H1 (cell line): ENCODE measurements at regions not wholly inside any gene's neighbourhood (a gene's known extent, or its start where the extent isn't known, plus 50 kb on each side); places are given as distances from the start of the nearest gene placed in this dataset.

Source experiments
- CTCF ChIA-PET: fragments of 300-600 bp; sonication (Branson Sonifier 250); formaldehyde crosslinking; loops from one replicate; lab custom pipeline; 2021; ENCODE audit not compliant: partially characterized antibody; lab: Charles Lee
- POLR2A ChIA-PET: fragments of 300-600 bp; sonication (Branson Sonifier 250); formaldehyde crosslinking; loops from one replicate; lab custom pipeline; 2021; ENCODE audit warnings: inconsistent platforms; ENCODE audit not compliant: partially characterized antibody; lab: Charles Lee
- DNase-seq, 2 experiments: peaks; one replicate each; pipeline versions ENCODE4 v3.0.0 to v3.0.0-alpha.2; 2010 to 2022; ENCODE audit warnings: low spot score in 2 of 2, low read depth in 1 of 2, mixed read lengths in 1 of 2
- FAIRE-seq: peaks from 2 replicates; lab custom pipeline; 2011; peaks lifted over from hg19 to GRCh38; lab: Jason Lieb, UNC
- H2AFZ ChIP-seq: 2 replicates; pipeline ENCODE4 v1.8.1; 2012; ENCODE audit warnings: low read length, inconsistent platforms
- H2AK5ac ChIP-seq: 2 replicates; pipeline ENCODE4 v1.6.1; 2013; ENCODE audit warnings: low read depth, low read length
- H2BK120ac ChIP-seq: replicated peaks from 2 replicates; pipeline ENCODE3; 2013; ENCODE audit warnings: low read depth, low read length, inconsistent platforms
- H2BK12ac ChIP-seq: 2 replicates; pipeline ENCODE4 v1.6.1; 2013; ENCODE audit warnings: low read depth, low read length
- H2BK15ac ChIP-seq: 2 replicates; pipeline ENCODE4 v1.6.1; 2013; ENCODE audit warnings: low read length
- H2BK20ac ChIP-seq: 2 replicates; pipeline ENCODE4 v1.6.1; 2013; ENCODE audit warnings: low read length
- H2BK5ac ChIP-seq: 2 replicates; pipeline ENCODE4 v1.6.1; 2013; ENCODE audit warnings: low read depth, low read length
- H3K14ac ChIP-seq: 2 replicates; pipeline ENCODE4 v1.6.1; 2013; ENCODE audit warnings: inconsistent platforms; ENCODE audit not compliant: insufficient read length
- H3K18ac ChIP-seq: 2 replicates; pipeline ENCODE4 v1.6.1; 2013; ENCODE audit warnings: low read length; ENCODE audit errors: extremely low read depth
- H3K23ac ChIP-seq: 2 replicates; pipeline ENCODE4 v1.6.1; 2013; ENCODE audit warnings: inconsistent platforms; ENCODE audit not compliant: insufficient read length
- H3K23me2 ChIP-seq: 2 replicates; pipeline ENCODE4 v1.6.1; 2013; ENCODE audit warnings: low read depth, low read length
- H3K27ac ChIP-seq: 2 replicates; pipeline ENCODE4 v1.6.1; 2011; ENCODE audit warnings: low read depth, low read length, inconsistent platforms
- H3K27me3 ChIP-seq, 4 experiments: replicated peaks in 1 of 4; 1 replicate in 1 of 4; 2 replicates in 3 of 4; pipeline versions ENCODE4 v1.6.1 to v1.8.1; 2011 to 2013; ENCODE audit warnings: low read length in 3 of 4, mild to moderate bottlenecking in 3 of 4, inconsistent platforms in 2 of 4, mixed read lengths in 2 of 4, moderate library complexity in 1 of 4; ENCODE audit not compliant: control insufficient read depth in 3 of 4, insufficient read depth in 3 of 4; ENCODE audit errors: extremely low read depth in 1 of 4
- H3K36me3 ChIP-seq, 4 experiments: 2 replicates each; pipeline versions ENCODE4 v1.6.1 to v1.8.1; 2011 to 2013; ENCODE audit warnings: mild to moderate bottlenecking in 4 of 4, low read length in 3 of 4, moderate library complexity in 2 of 4, control low read depth in 1 of 4, inconsistent platforms in 1 of 4; ENCODE audit not compliant: insufficient read depth in 4 of 4, control insufficient read depth in 2 of 4
- H3K4ac ChIP-seq: replicated peaks from 2 replicates; pipeline ENCODE3; 2013; ENCODE audit warnings: low read length, low read depth, mixed read lengths, inconsistent platforms; ENCODE audit not compliant: insufficient read length
- H3K4me1 ChIP-seq, 4 experiments: replicated peaks in 1 of 4; 1 replicate in 1 of 4; 2 replicates in 3 of 4; pipeline versions ENCODE4 v1.6.1 to v1.8.1; 2011 to 2013; ENCODE audit warnings: low read length in 3 of 4, inconsistent platforms in 2 of 4, mixed read lengths in 1 of 4; ENCODE audit not compliant: insufficient read depth in 4 of 4, control insufficient read depth in 3 of 4
- H3K4me2 ChIP-seq, 2 experiments: 2 replicates each; pipeline versions ENCODE4 v1.6.1 to v1.8.1; 2011 to 2013; ENCODE audit warnings: low read depth in 2 of 2, low read length in 2 of 2, control low read depth in 1 of 2, inconsistent platforms in 1 of 2, mild to moderate bottlenecking in 1 of 2; ENCODE audit not compliant: insufficient read depth in 1 of 2
- H3K4me3 ChIP-seq, 4 experiments: fragments of 200-600, 300-600 bp in 1 of 4; sonication (generic), shearing (Covaris generic), sonication (Bioruptor Twin) in 1 of 4; 2 replicates each; pipeline versions ENCODE4 v1.5.1 to v1.8.1; 2011 to 2016; ENCODE audit warnings: low read length in 4 of 4, low read depth in 3 of 4, control low read depth in 2 of 4, inconsistent platforms in 2 of 4, mild to moderate bottlenecking in 2 of 4, mixed read lengths in 1 of 4, moderate library complexity in 1 of 4; ENCODE audit not compliant: insufficient read depth in 2 of 4; ENCODE audit errors: extremely low read depth in 1 of 4
- H3K56ac ChIP-seq: replicated peaks from 2 replicates; pipeline ENCODE3; 2013; ENCODE audit warnings: low read depth, mild to moderate bottlenecking, mixed read lengths, low read length, inconsistent platforms; ENCODE audit not compliant: insufficient read length
- H3K79me1 ChIP-seq: 2 replicates; pipeline ENCODE4 v1.6.1; 2013; ENCODE audit warnings: low read depth, low read length, control low read depth
- H3K79me2 ChIP-seq, 2 experiments: 2 replicates each; pipeline versions ENCODE4 v1.6.1 to v1.8.1; 2012 to 2013; ENCODE audit warnings: low read length in 2 of 2, mild to moderate bottlenecking in 2 of 2, inconsistent platforms in 1 of 2; ENCODE audit not compliant: insufficient read depth in 2 of 2, control insufficient read depth in 1 of 2
- H3K9ac ChIP-seq, 4 experiments: replicated peaks in 1 of 4; 1 replicate in 1 of 4; 2 replicates in 3 of 4; pipeline versions ENCODE4 v1.6.1 to v1.8.1; 2011 to 2013; ENCODE audit warnings: low read depth in 3 of 4, low read length in 3 of 4, control low read depth in 2 of 4, mild to moderate bottlenecking in 2 of 4, moderate library complexity in 2 of 4, inconsistent platforms in 1 of 4; ENCODE audit errors: extremely low read depth in 1 of 4
- H3K9me3 ChIP-seq, 2 experiments: 2 replicates each; pipeline versions ENCODE4 v1.6.1 to v1.8.1; 2012 to 2013; ENCODE audit warnings: mild to moderate bottlenecking in 2 of 2, moderate library complexity in 2 of 2, control low read depth in 1 of 2, inconsistent platforms in 1 of 2, low read depth in 1 of 2, low read length in 1 of 2, mixed read lengths in 1 of 2; ENCODE audit not compliant: insufficient read depth in 2 of 2
- H4K20me1 ChIP-seq, 2 experiments: replicated peaks in 1 of 2; 2 replicates each; pipeline versions ENCODE3 to v1.8.1; 2011 to 2013; ENCODE audit warnings: inconsistent platforms in 2 of 2, low read length in 2 of 2, mild to moderate bottlenecking in 1 of 2; ENCODE audit not compliant: insufficient read depth in 2 of 2, control insufficient read depth in 1 of 2
- H4K5ac ChIP-seq: 2 replicates; pipeline ENCODE4 v1.6.1; 2013; ENCODE audit warnings: low read length, low read depth, mixed read lengths, inconsistent platforms; ENCODE audit not compliant: insufficient read length
- H4K8ac ChIP-seq: 2 replicates; pipeline ENCODE4 v1.8.0; 2013; ENCODE audit warnings: mild to moderate bottlenecking, moderate library complexity, low read length, inconsistent platforms; ENCODE audit not compliant: insufficient read depth; ENCODE audit errors: extremely low read depth
- H4K91ac ChIP-seq: replicated peaks from 2 replicates; pipeline ENCODE3; 2013; ENCODE audit warnings: low read length, mixed read lengths, inconsistent platforms; ENCODE audit not compliant: insufficient read length
- RAD21 ChIP-seq, 2 experiments: IDR thresholded peaks in 1 of 2; conservative IDR thresholded peaks in 1 of 2; 2 replicates each; pipeline ENCODE4 v1.6.1; 2011; ENCODE audit warnings: low read depth in 2 of 2, low read length in 2 of 2, improper control_type of control experiment in 1 of 2, inconsistent platforms in 1 of 2, mild to moderate bottlenecking in 1 of 2, moderate library complexity in 1 of 2
- WGBS, 2 experiments: shearing (Covaris generic) in 1 of 2; methylation state at CpG; one replicate each; pipeline versions ENCODE4 v1.1.6 to v1.1.7; 2013 to 2015; ENCODE audit warnings: low lambda C conversion rate in 2 of 2, mixed read lengths in 2 of 2, inconsistent platforms in 1 of 2, low coverage in 1 of 2, missing lambda C conversion rate in 1 of 2; ENCODE audit not compliant: insufficient replicate concordance in 2 of 2, insufficient coverage in 1 of 2, insufficient read length in 1 of 2; ENCODE audit errors: extremely low coverage in 1 of 2, missing lambda C conversion rate in 1 of 2; 5-methylcytosine and 5-hydroxymethylcytosine counted together

DNA sequence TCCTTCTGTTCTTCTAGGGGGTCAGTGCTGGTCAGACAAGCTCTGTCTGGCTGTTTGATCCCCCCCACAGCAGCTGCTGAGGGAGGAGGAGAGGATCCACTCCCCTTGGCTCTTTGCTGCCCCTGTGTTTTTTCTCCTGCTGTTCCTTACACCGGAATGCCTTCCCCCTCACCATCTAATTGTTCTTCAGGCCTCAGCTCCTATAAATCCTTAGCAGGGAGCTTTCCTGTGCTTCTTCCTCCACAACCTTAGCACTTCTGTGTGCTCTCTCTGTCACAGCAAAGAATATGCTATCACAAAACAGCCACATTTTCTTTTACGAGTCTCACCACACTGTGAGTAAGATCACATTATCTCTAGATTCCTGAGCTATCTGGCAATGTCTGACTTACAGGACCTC, 196.6 kb downstream of the OTOR start:
- peak overlapping the region in 1 of 2 experiments; percentile 26; a peak in 1 of 4 replicates for H3K4me2 ChIP-seq
- POLR2A ChIA-PET, result no interaction called here

More for the DNA sequence above, 196.6 kb downstream of the OTOR start:
- Histone ChIP-seq H2BK15ac (no peak overlapping the region), H2BK120ac (no peak overlapping the region), H3K18ac (no peak overlapping the region; the same call in 1 of the 2 replicates), H3K4ac (no peak overlapping the region), H4K5ac (no peak overlapping the region), H3K23me2 (no peaks in the 10 kb centered on the region), H3K4me3 (no peak overlapping the region), H2BK5ac (no peak overlapping the region), H3K79me2 (no peaks in the 10 kb centered on the region), H2AK5ac (no peak overlapping the region), H2BK20ac (no peak overlapping the region), H3K79me1 (no peaks in the 10 kb centered on the region), H4K91ac (no peak overlapping the region), H2BK12ac (peak overlapping the region; percentile 40; the same call in 1 of the 2 replicates), H3K14ac (no peak overlapping the region), H3K27ac (no peak overlapping the region), H4K8ac (no peak overlapping the region), H2AFZ (0 out of 2 replicates have a peak overlapping the region, but pooled peaks have one; percentile 87), H3K9me3 (peaks cover 0 to 4% of the 10 kb centered on the region in 2 experiments; a peak in 1 of 4 replicates), H3K27me3 (no peaks in the 10 kb centered on the region), H4K20me1 (no peaks in the 10 kb centered on the region), H3K9ac (no peak overlapping the region; a peak in 1 of 7 replicates), H3K23ac (no peak overlapping the region), H3K56ac (no peak overlapping the region), H3K4me1 (peaks cover 0 to 14% (median 11%) of the 10 kb centered on the region in 4 experiments; a peak in 3 of 7 replicates), H3K36me3 (no peaks in the 10 kb centered on the region; a peak in 1 of 8 replicates)
- peak; percentile 28 for FAIRE-seq
- TF ChIP-seq RAD21 (IDR thresholded peaks at IDR 0.05 in 1 of 2, conservative IDR thresholded peaks at IDR 0.05 in 1 of 2; ENCODE audit: low read depth in 2 of 2, low read length in 2 of 2), result no peak
- WGBS, 2 experiments, result 43% methylated on average over 2 of the region's 2 CpGs; no CpG with 5 or more reads in 1 of the 2 experiments
- DNase-seq, result no peak
- CTCF ChIA-PET, result no interaction called here
